Bronchial epithelial cell (primary cell): ENCODE measurements at regions not wholly inside any gene's neighbourhood (a gene's known extent, or its start where the extent isn't known, plus 50 kb on each side); places are given as distances from the start of the nearest gene placed in this dataset.

Experiments used
- DNase-seq: peaks from one replicate; pipeline ENCODE4 v3.0.0-alpha.2; 2010; ENCODE audit warnings: low read depth
- FAIRE-seq: peaks from 2 replicates; lab custom pipeline; 2011; peaks lifted over from hg19 to GRCh38; lab: Jason Lieb, UNC
- H3K27me3 ChIP-seq: 2 replicates; pipeline ENCODE4 v1.5.1; 2011; ENCODE audit warnings: low read length; ENCODE audit not compliant: control insufficient read depth, insufficient read depth
- H3K36me3 ChIP-seq: 2 replicates; pipeline ENCODE4 v1.5.1; 2011; ENCODE audit warnings: low read length; ENCODE audit not compliant: control insufficient read depth, insufficient read depth
- H3K4me3 ChIP-seq: 2 replicates; pipeline ENCODE4 v1.5.1; 2011; ENCODE audit warnings: mild to moderate bottlenecking, low read depth, low read length, control low read depth
- TF ChIP-seq, protein P1 (sequence below): IDR thresholded peaks from 2 replicates; pipeline ENCODE4 v1.5.1; 2011; ENCODE audit warnings: mild to moderate bottlenecking, moderate library complexity, low read length, control low read depth, inconsistent platforms; ENCODE audit not compliant: insufficient read depth, severe bottlenecking

DNA sequence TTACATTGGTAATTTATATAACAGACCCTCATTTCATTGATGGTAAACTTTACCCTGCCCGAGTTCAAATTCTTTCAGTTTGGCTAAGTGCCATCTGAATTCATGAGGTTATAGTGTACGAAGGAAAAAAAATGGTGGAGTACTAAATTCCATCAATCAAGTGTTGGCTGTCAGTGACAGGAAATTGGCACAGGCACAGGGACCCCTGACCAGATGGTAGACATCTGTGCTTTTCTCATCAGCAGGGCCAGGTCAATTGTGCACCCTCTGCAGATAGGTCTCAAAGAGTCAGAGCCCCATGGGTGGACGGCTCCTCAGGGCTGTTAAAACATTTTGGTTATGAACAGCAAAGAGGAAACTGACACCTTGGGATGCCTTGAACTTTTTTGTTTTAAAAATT, 439.2 kb downstream of the SETBP1 start:
- DNase-seq (no peak), FAIRE-seq (no peak)
- TF ChIP-seq, protein P1, sequence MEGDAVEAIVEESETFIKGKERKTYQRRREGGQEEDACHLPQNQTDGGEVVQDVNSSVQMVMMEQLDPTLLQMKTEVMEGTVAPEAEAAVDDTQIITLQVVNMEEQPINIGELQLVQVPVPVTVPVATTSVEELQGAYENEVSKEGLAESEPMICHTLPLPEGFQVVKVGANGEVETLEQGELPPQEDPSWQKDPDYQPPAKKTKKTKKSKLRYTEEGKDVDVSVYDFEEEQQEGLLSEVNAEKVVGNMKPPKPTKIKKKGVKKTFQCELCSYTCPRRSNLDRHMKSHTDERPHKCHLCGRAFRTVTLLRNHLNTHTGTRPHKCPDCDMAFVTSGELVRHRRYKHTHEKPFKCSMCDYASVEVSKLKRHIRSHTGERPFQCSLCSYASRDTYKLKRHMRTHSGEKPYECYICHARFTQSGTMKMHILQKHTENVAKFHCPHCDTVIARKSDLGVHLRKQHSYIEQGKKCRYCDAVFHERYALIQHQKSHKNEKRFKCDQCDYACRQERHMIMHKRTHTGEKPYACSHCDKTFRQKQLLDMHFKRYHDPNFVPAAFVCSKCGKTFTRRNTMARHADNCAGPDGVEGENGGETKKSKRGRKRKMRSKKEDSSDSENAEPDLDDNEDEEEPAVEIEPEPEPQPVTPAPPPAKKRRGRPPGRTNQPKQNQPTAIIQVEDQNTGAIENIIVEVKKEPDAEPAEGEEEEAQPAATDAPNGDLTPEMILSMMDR, result no peak
- Histone ChIP-seq H3K36me3 (no peaks in the 10 kb centered on the region), H3K27me3 (peaks cover 2% of the 10 kb centered on the region), H3K4me3 (no peak overlapping the region)

DNA sequence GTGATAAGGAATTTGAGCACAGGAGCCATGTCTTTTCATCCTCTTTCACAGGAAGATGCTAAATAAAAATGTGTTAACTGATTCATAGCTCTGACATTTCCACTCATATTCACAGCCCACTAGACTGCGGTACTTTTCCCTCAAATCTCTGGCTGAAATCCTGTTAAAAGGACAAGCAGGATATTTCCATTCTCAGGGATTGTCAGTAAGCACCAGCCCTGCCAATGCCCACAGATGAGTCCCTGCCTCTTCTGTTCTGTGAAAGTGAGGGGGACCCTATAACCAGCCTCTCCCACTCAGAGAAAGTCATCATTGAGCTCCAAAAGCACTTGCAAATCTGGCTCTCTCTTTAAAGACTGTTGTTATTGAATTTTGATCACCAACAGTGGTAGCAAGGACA, 440.5 kb downstream of the SETBP1 start:
- H3K4me3 ChIP-seq, result no peak overlapping the region
- DNase-seq (no peak), FAIRE-seq (no peak)
- peaks cover 2% of the 10 kb centered on the region for H3K27me3 ChIP-seq
- H3K36me3 ChIP-seq, result no peaks in the 10 kb centered on the region
- TF ChIP-seq, protein P1, result no peak

DNA sequence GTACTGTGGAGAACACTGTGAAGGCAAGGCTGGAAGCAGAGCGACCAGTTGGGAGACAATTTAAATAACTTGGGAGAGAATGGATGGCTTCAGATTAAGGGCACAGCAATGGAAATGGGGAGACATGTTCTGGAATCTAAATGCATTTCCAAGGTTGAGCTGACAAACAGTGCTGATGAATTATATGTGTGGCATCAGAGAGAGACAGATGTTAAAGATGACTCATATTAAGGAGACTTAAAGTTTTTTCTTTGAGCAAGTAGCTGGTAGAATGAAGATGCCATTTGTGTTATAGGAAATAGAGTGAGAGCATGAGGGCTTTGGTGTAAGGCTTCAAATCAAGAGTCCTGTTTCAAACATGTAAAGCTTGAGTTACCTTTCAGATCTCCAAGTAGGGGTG, 441.8 kb downstream of the SETBP1 start:
- TF ChIP-seq, protein P1, result no peak
- peak; percentile 22 for DNase-seq
- FAIRE-seq, result no peak
- Histone ChIP-seq H3K36me3 (no peaks in the 10 kb centered on the region), H3K4me3 (no peak overlapping the region), H3K27me3 (peaks cover 2% of the 10 kb centered on the region)

DNA sequence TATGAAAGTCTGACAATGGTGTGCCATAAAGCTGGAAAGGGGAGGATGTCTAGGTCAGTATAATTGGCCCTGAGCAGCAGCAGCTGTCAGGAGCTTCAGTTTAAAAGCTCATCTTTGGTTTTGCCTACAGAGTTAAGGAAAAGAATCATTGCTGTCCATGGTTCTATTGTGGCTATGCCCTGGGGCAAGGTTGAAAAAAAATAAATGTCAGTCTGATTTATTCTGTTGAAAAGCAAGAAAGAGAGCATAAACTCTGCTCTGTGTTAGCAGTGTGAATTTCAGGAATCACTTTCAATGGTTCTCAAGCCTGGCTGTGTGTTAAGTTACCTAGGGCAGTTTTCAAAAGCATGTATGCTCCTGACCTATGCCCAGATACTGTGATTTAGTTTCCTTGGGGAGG, 446.7 kb downstream of the SETBP1 start:
- Histone ChIP-seq H3K27me3 (no peaks in the 10 kb centered on the region), H3K4me3 (no peak overlapping the region), H3K36me3 (no peaks in the 10 kb centered on the region)
- no peak for DNase-seq
- FAIRE-seq, result no peak
- TF ChIP-seq, protein P1, result no peak

DNA sequence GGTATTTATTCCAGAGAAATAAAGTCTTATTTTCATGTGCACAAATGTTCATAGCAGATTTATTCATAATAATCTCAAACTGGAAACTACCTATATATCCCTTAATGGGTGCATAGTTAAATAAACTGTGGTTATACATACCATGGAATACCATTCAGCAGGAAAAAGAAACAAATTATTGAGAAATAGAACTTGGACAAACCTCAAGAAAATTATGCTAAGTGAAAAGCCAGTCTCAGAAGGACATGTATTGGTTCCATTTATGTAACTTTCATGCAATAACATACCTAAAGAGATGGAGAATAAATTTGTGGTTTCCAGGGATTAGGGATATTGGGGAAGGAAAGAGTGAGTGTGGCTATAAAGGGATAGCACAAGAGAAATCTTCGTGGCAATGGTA, 452.6 kb downstream of the SETBP1 start:
- FAIRE-seq (no peak), DNase-seq (no peak)
- H3K36me3 ChIP-seq, result no peaks in the 10 kb centered on the region
- no peak overlapping the region for H3K4me3 ChIP-seq
- no peaks in the 10 kb centered on the region for H3K27me3 ChIP-seq
- TF ChIP-seq, protein P1, result no peak

DNA sequence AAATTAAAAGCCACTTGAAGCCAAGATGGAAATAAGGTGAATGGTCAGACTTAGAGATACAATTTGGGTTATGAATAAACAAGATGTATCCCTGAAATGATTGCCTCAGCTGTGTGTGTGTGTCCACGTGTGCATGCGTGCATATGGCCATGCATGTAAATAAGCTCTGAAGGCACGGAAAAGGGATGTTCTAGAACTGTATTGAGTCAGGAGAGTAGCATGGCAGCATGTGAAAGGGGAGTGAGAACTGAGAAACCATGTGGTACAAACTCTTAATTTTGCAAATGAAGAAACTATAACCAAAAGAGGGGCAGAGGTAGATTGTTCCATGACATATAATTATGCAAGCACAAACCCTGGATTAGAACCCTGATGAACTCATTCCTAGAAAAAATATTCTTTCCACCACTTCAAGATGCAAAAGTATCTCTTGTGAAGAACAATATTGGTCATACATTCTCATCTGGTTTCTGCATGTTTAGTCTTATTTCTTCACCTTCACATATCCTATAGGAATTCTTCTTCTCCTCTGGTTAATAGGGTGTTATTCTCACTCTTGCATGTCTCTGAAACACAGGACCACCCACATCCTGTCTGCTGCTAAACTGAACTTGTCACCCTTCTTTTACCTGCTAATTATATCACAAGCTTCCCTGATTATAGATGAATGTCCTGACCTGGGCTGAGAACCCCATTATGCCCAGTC, 455.8 kb downstream of the SETBP1 start:
- DNase-seq, result no peak
- Histone ChIP-seq H3K4me3 (no peak overlapping the region), H3K27me3 (no peaks in the 10 kb centered on the region), H3K36me3 (no peaks in the 10 kb centered on the region)
- TF ChIP-seq, protein P1, result no peak
- no peak for FAIRE-seq
